Nephron progenitor cell (in vitro differentiated cells): ENCODE measurements at regions not wholly inside any gene's neighbourhood (a gene's known extent, or its start where the extent isn't known, plus 50 kb on each side); places are given as distances from the start of the nearest gene placed in this dataset.

Source experiments
- DNase-seq: peaks from one replicate; pipeline ENCODE4 v3.0.0; 2021
- H3K27ac Mint-ChIP-seq: 2 replicates; pipeline ENCODE4 v1.8.0; 2021; ENCODE audit warnings: mild to moderate bottlenecking, moderate library complexity, mixed read lengths
- H3K27me3 Mint-ChIP-seq: 2 replicates; pipeline ENCODE4 v1.8.0; 2021; ENCODE audit warnings: mild to moderate bottlenecking, low read depth, mixed read lengths; ENCODE audit not compliant: poor library complexity
- H3K36me3 Mint-ChIP-seq: 2 replicates; pipeline ENCODE4 v1.8.0; 2021; ENCODE audit warnings: low read depth, mixed read lengths
- H3K4me1 Mint-ChIP-seq: 2 replicates; pipeline ENCODE4 v1.8.0; 2021; ENCODE audit warnings: mixed read lengths
- H3K4me3 Mint-ChIP-seq: 2 replicates; pipeline ENCODE4 v1.8.0; 2021; ENCODE audit warnings: mild to moderate bottlenecking, moderate library complexity, mixed read lengths
- H3K9me3 Mint-ChIP-seq: 2 replicates; pipeline ENCODE4 v1.8.0; 2021; ENCODE audit warnings: mild to moderate bottlenecking, moderate library complexity, mixed read lengths
- CTCF ChIP-seq: fragments of 200-600 bp; sonication (generic); IDR thresholded peaks from 2 replicates; pipeline ENCODE4 v1.5.0; 2021; ENCODE audit warnings: antibody characterized with exemption

- TF ChIP-seq CTCF, result no peak
- no peaks in the 10 kb centered on the region for H3K9me3 Mint-ChIP-seq
- no peaks in the 10 kb centered on the region for H3K4me1 Mint-ChIP-seq
- H3K4me3 Mint-ChIP-seq, result no peak overlapping the region
- H3K27ac Mint-ChIP-seq, result no peak overlapping the region
- H3K36me3 Mint-ChIP-seq, result no peaks in the 10 kb centered on the region
- DNase-seq, result no peak
- H3K27me3 Mint-ChIP-seq, result no peaks in the 10 kb centered on the region
These were observed 539.9 kb downstream of the HS3ST4 start for GRCh38 chr16:26231647-26232046.

DNA sequence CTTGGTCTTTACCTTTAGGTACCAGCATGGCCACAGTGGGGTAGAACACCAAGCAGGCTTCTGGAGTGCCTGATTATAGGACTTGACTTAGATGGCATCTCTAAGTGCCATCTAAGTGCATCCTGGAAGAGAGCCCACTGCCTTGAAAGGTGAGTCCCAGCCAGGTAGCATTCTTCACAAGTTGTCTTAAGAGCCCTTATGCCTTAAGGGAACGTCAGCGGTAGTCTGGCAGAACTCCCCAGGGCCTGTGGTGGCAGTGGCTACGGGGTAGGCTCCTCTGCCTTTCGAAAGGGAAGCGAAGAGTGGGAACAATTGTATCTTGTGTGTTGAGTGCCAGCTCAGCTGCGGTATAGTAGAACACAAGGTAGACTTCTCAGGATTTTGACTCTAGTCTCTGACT is 549.0 kb downstream of the HS3ST4 start:
- TF ChIP-seq CTCF, result no peak
- Mint-ChIP-seq H3K27me3 (no peaks in the 10 kb centered on the region), H3K27ac (no peak overlapping the region), H3K4me3 (no peak overlapping the region), H3K4me1 (no peaks in the 10 kb centered on the region), H3K9me3 (peaks cover 33% of the 10 kb centered on the region), H3K36me3 (no peaks in the 10 kb centered on the region)
- DNase-seq, result no peak

DNA sequence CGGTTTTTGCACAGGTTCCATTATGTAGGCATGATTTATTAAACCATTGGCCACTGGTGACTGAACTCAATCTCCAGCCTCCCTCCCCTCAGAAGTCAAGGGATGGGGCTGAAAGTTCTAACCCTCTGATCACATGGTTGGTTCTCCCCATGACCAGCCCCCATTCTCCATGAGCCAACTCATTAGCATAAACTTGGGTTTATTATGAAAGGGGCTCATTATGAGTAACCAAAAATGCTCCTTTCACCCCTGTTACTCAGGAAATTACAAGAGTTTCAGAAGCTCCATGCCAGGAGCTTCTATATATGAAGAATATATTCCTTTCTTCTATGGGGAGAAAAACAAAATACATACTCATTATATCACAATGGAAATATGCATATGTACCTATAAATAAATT is 555.3 kb downstream of the HS3ST4 start:
- Mint-ChIP-seq H3K4me1 (no peaks in the 10 kb centered on the region), H3K27ac (no peak overlapping the region), H3K27me3 (no peaks in the 10 kb centered on the region), H3K9me3 (peaks cover 38% of the 10 kb centered on the region), H3K36me3 (no peaks in the 10 kb centered on the region), H3K4me3 (no peak overlapping the region)
- no peak for TF ChIP-seq CTCF
- DNase-seq, result no peak

DNA sequence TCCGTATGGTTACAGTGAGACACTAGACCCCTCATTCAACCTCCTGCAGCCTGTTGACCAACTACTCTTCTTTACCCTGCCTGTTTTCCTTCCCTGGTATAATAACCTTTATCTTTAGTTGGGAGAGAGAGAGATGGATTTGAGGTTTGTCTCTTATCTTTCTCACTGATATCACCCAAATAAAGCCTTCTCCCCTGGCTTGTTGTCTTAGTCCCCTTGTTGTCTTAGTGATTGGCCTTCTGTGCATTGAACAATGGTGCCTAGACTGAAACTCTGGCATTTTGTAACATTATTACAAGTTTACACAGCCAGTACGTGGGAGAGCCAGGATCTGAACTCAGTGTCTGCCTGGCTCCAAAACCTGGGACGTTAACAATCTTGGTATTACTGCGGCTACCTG is 560.8 kb downstream of the HS3ST4 start:
- Mint-ChIP-seq H3K4me1 (no peaks in the 10 kb centered on the region), H3K9me3 (peaks cover 23% of the 10 kb centered on the region), H3K36me3 (no peaks in the 10 kb centered on the region), H3K27me3 (no peaks in the 10 kb centered on the region), H3K27ac (no peak overlapping the region), H3K4me3 (no peak overlapping the region)
- TF ChIP-seq CTCF, result no peak
- no peak for DNase-seq

DNA sequence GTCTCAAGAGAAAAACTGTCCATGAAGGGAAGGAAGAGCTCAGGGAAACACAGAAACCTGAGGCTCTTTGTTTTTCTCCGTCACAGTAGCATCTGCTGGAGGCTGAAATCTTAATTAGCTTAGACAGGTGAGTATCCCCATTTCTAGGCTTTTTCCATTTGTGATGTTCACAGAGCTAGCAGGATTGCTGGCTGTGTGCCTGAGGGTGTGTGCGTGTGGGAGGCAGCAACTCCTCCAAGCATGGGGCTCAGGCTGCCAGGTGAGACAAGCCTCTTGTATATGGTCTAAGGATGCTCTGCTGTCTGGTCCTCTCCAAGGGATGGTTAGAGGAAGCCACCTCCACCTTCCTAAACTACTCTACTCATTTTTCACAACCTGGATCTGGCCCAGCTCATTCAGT is 569.9 kb downstream of the HS3ST4 start:
- Mint-ChIP-seq H3K27me3 (peaks cover 5% of the 10 kb centered on the region), H3K4me1 (peaks cover 8% of the 10 kb centered on the region), H3K9me3 (peaks cover 13% of the 10 kb centered on the region), H3K27ac (no peak overlapping the region), H3K36me3 (no peaks in the 10 kb centered on the region), H3K4me3 (no peak overlapping the region)
- no peak for TF ChIP-seq CTCF
- no peak for DNase-seq

DNA sequence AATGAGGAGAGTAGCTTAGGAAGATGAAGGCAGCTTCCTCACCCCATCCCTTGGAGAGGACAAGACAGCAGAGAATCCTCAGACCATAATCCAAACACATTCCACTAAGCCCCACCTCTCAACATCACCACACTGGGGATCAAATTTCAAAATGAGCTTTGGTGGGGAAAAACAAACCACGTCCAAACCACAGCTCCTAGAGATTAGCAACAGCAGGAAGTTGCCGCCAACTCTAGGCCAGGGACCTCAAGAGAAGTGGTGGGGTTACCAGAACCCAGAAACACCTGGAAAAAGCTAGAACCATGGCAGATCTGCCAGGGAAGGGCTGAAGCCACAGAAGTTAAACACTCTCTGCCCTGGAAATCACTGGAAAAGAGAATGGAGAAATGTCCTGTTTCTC is 571.6 kb downstream of the HS3ST4 start:
- Mint-ChIP-seq H3K4me3 (no peak overlapping the region), H3K4me1 (peaks cover 8% of the 10 kb centered on the region), H3K27me3 (peaks cover 5% of the 10 kb centered on the region), H3K9me3 (peaks cover 13% of the 10 kb centered on the region), H3K36me3 (no peaks in the 10 kb centered on the region), H3K27ac (no peak overlapping the region)
- DNase-seq, result no peak
- TF ChIP-seq CTCF, result no peak
